Endothelial cell of umbilical vein (primary cell): ENCODE measurements at regions not wholly inside any gene's neighbourhood (a gene's known extent, or its start where the extent isn't known, plus 50 kb on each side); places are given as distances from the start of the nearest gene placed in this dataset.

Experiments used
- BruUV-seq: library from RNA; stranded (reverse); fragments of 400-500 nt; replicated peaks from 2 replicates; lab custom pipeline; 2021; lab: Mats Ljungman, UMichigan
- CTCF ChIA-PET: fragments of 300-600, 350-600 bp; sonication (Branson Sonifier 250); formaldehyde crosslinking; loops from one replicate; lab custom pipeline; 2021; ENCODE audit warnings: antibody characterized with exemption, inconsistent platforms; lab: Charles Lee
- POLR2A ChIA-PET: fragments of 300-600, 350-600 bp; sonication (Branson Sonifier 250); formaldehyde crosslinking; loops from one replicate; lab custom pipeline; 2021; ENCODE audit warnings: antibody characterized with exemption, inconsistent platforms; lab: Charles Lee
- DNase-seq: peaks from one replicate; pipeline ENCODE4 v3.0.0-alpha.2; 2011; ENCODE audit warnings: low read depth, low spot score
- FAIRE-seq: peaks from 2 replicates; lab custom pipeline; 2011; peaks lifted over from hg19 to GRCh38; lab: Jason Lieb, UNC
- H2AFZ ChIP-seq: 2 replicates; pipeline ENCODE4 v1.6.0; 2012; ENCODE audit warnings: low read depth, low read length, control low read depth, inconsistent platforms
- H3K27ac ChIP-seq: 2 replicates; pipeline ENCODE4 v1.5.1; 2011; ENCODE audit warnings: low read depth, mild to moderate bottlenecking, control low read depth, low read length, moderate library complexity; ENCODE audit not compliant: insufficient read depth
- H3K27me3 ChIP-seq, 2 experiments: 2 replicates each; pipeline versions ENCODE4 v1.6.0 to v1.6.1; 2011; ENCODE audit warnings: low read length in 2 of 2, mixed read lengths in 1 of 2; ENCODE audit not compliant: control insufficient read depth in 2 of 2, insufficient read depth in 2 of 2
- H3K36me3 ChIP-seq, 2 experiments: 2 replicates in 1 of 2; 3 replicates in 1 of 2; pipeline ENCODE4 v1.5.1; 2011; ENCODE audit warnings: low read length in 2 of 2, mild to moderate bottlenecking in 1 of 2, moderate library complexity in 1 of 2; ENCODE audit not compliant: control insufficient read depth in 2 of 2, insufficient read depth in 2 of 2; ENCODE audit errors: extremely low read depth in 1 of 2
- H3K4me1 ChIP-seq: 3 replicates; pipeline ENCODE4 v1.5.1; 2011; ENCODE audit warnings: mild to moderate bottlenecking, low read length; ENCODE audit not compliant: control insufficient read depth, insufficient read depth; ENCODE audit errors: extremely low read depth
- H3K4me2 ChIP-seq: 2 replicates; pipeline ENCODE4 v1.6.1; 2011; ENCODE audit warnings: low read length, control low read depth, mixed read lengths; ENCODE audit not compliant: insufficient read depth
- H3K4me3 ChIP-seq, 3 experiments: fragments of 200-600 bp in 1 of 3; sonication (generic), shearing (Covaris generic) in 1 of 3; replicated peaks in 1 of 3; 2 replicates each; pipeline ENCODE4 v1.5.1; 2011 to 2016; ENCODE audit warnings: control low read depth in 3 of 3, low read length in 3 of 3, mild to moderate bottlenecking in 2 of 3, inconsistent platforms in 1 of 3, low read depth in 1 of 3, moderate library complexity in 1 of 3; ENCODE audit not compliant: insufficient read depth in 1 of 3
- H3K79me2 ChIP-seq: 2 replicates; pipeline ENCODE4 v1.6.0; 2012; ENCODE audit warnings: low read length, inconsistent platforms; ENCODE audit not compliant: control insufficient read depth, insufficient read depth
- H3K9ac ChIP-seq: replicated peaks from 2 replicates; pipeline ENCODE3; 2011; ENCODE audit warnings: low read length, control low read depth; ENCODE audit not compliant: insufficient read depth; ENCODE audit errors: extremely low read depth
- H3K9me1 ChIP-seq: replicated peaks from 3 replicates; pipeline ENCODE4 v1.6.0; 2011; ENCODE audit warnings: mild to moderate bottlenecking, low read length; ENCODE audit not compliant: control insufficient read depth, insufficient read depth; ENCODE audit errors: extremely low read depth
- H3K9me3 ChIP-seq: replicated peaks from 2 replicates; pipeline ENCODE4 v1.5.1; 2012; ENCODE audit warnings: low read length, inconsistent platforms; ENCODE audit not compliant: control insufficient read depth, insufficient read depth
- H4K20me1 ChIP-seq: replicated peaks from 2 replicates; pipeline ENCODE3; 2011; ENCODE audit warnings: mild to moderate bottlenecking, low read length; ENCODE audit not compliant: control insufficient read depth, insufficient read depth; ENCODE audit errors: extremely low read depth
- CTCF ChIP-seq, 2 donors: IDR thresholded peaks; 1 replicate in 1 of 2; 2 replicates in 1 of 2; pipeline ENCODE4 v1.5.1; 2011; ENCODE audit warnings: low read length in 2 of 2, mild to moderate bottlenecking in 2 of 2, moderate library complexity in 2 of 2, control low read depth in 1 of 2, inconsistent platforms in 1 of 2, low read depth in 1 of 2; ENCODE audit not compliant: insufficient read depth in 1 of 2; ENCODE audit errors: extremely low read depth in 1 of 2
- EZH2 ChIP-seq: IDR thresholded peaks from 2 replicates; pipeline ENCODE4 v1.6.1; 2012; ENCODE audit warnings: borderline replicate concordance, low read depth, mild to moderate bottlenecking, moderate library complexity, low read length, inconsistent platforms; ENCODE audit not compliant: severe bottlenecking
- FOS ChIP-seq: IDR thresholded peaks from 2 replicates; pipeline ENCODE4 v1.6.1; 2011; ENCODE audit warnings: mild to moderate bottlenecking, low read length, moderate library complexity, borderline replicate concordance; ENCODE audit not compliant: insufficient read depth
- GATA2 ChIP-seq: IDR thresholded peaks from 2 replicates; pipeline ENCODE4 v1.7.0; 2011; ENCODE audit warnings: low read depth, mild to moderate bottlenecking, moderate library complexity, mixed read lengths, low read length; ENCODE audit not compliant: insufficient read length, insufficient read depth
- JUN ChIP-seq: IDR thresholded peaks from 2 replicates; pipeline ENCODE4 v1.6.1; 2011; ENCODE audit warnings: borderline replicate concordance, low read depth; ENCODE audit not compliant: insufficient read length, insufficient read depth
- MAX ChIP-seq: IDR thresholded peaks from 2 replicates; pipeline ENCODE4 v1.6.1; 2011; ENCODE audit not compliant: insufficient read depth, insufficient read length
- MYC ChIP-seq: IDR thresholded peaks from one replicate; pipeline ENCODE4 v1.6.1; 2011; ENCODE audit warnings: mild to moderate bottlenecking, low read depth, low read length
- POLR2A ChIP-seq: IDR thresholded peaks from 2 replicates; pipeline ENCODE4 v1.6.1; 2012; ENCODE audit warnings: low read depth, mild to moderate bottlenecking, control low read depth, low read length
- POLR2AphosphoS5 ChIP-seq: IDR thresholded peaks from 2 replicates; pipeline ENCODE4 v1.6.1; 2012; ENCODE audit warnings: low read depth, mild to moderate bottlenecking, control low read depth, low read length, moderate library complexity; ENCODE audit not compliant: insufficient read depth
- dilution Hi-C: fragments of 300-500 bp; cut with MboI; formaldehyde crosslinking; loops from one replicate; pipeline ENCODE4 v1.15.0; 2019; ENCODE audit warnings: low sequenced_read_pairs; ENCODE audit not compliant: extremely low pct_ligation_motif_present
- intact Hi-C: fragments of 100-400 bp; cut with micrococcal nuclease; formaldehyde crosslinking; loops from one replicate; pipeline ENCODE4 v1.10.0; 2022

- H2AFZ ChIP-seq = no peak overlapping the region
- no peaks in the 10 kb centered on the region for H3K27me3 ChIP-seq
- DNase-seq (no peak), FAIRE-seq (no peak)
- POLR2A ChIA-PET = no interaction called here
- TF ChIP-seq EZH2 = no peak
- TF ChIP-seq FOS = no peak
- no peak for TF ChIP-seq MAX
- no peak for TF ChIP-seq GATA2
- TF ChIP-seq CTCF (IDR thresholded peaks at IDR 0.05; ENCODE audit: extremely low read depth in 1 of 2, insufficient read depth in 1 of 2, low read depth in 1 of 2, low read length in 2 of 2) = no peak
- no peak for TF ChIP-seq POLR2AphosphoS5
- TF ChIP-seq JUN = no peak
- no peak for TF ChIP-seq POLR2A
- TF ChIP-seq MYC = no peak
- no peak overlapping the region for H3K4me2 ChIP-seq
- H3K4me3 ChIP-seq = no peak overlapping the region
- H3K4me1 ChIP-seq = no peaks in the 10 kb centered on the region
- no peaks in the 10 kb centered on the region for H4K20me1 ChIP-seq
- H3K9ac ChIP-seq = no peak overlapping the region
- intact Hi-C loops = no loop called here
- H3K36me3 ChIP-seq = no peaks in the 10 kb centered on the region
- CTCF ChIA-PET = interaction anchor here (1.1 to 1.4 kb wide), 2 partner anchors 40 to 94 kb away, joined by 3 read pairs; no protein-coding TSS in a partner anchor
- no peaks in the 10 kb centered on the region for H3K79me2 ChIP-seq
- H3K27ac ChIP-seq = no peak overlapping the region
- H3K9me3 ChIP-seq = no peaks in the 10 kb centered on the region
- no peaks in the 10 kb centered on the region for H3K9me1 ChIP-seq
- no TSS peak for BruUV-seq
- dilution Hi-C loops = no loop called here
Measured at GRCh38 chr20:22492497-22492896, 91.9 kb downstream of the FOXA2 start.
